ENCODE measurements at regions not wholly inside any gene's neighbourhood (a gene's known extent, or its start where the extent isn't known, plus 50 kb on each side); places are given as distances from the start of the nearest gene placed in this dataset.

- TF ChIP-seq POLR2AphosphoS5 (IDR thresholded peaks at IDR 0.05): no peak
- no peak for TF ChIP-seq POLR2A (IDR thresholded peaks at IDR 0.05; ENCODE audit: low read depth)
- TF ChIP-seq CTCF (IDR thresholded peaks at IDR 0.05): no peak
Observed at GRCh38 chr4:138604556-138604955, 362.4 kb upstream of the SLC7A11 start.

Data from esophagus muscularis mucosa (tissue), 3 donors.